BLaER1 treated with 17β-estradiol and CSF1 and Interleukin-3, amounts not matched to agents 10 nM and 100 nM (cell line): ENCODE measurements at regions not wholly inside any gene's neighbourhood (a gene's known extent, or its start where the extent isn't known, plus 50 kb on each side); places are given as distances from the start of the nearest gene placed in this dataset.

ENCODE experiments used
- H3K27ac ChIP-seq, 11 experiments: shearing (Covaris generic); formaldehyde crosslinking; 2 replicates each; pipeline ENCODE4 v1.8.1; 2022
- H3K27me3 ChIP-seq, 11 experiments: shearing (Covaris generic); formaldehyde crosslinking; 2 replicates each; pipeline ENCODE4 v1.8.1; 2022
- H3K36me3 ChIP-seq, 11 experiments: shearing (Covaris generic); formaldehyde crosslinking; 2 replicates each; pipeline ENCODE4 v1.8.1; 2022
- H3K4me1 ChIP-seq, 10 experiments: shearing (Covaris generic); formaldehyde crosslinking; 2 replicates each; pipeline ENCODE4 v1.8.1; 2022
- H3K4me2 ChIP-seq, 11 experiments: shearing (Covaris generic); formaldehyde crosslinking; 2 replicates each; pipeline ENCODE4 v1.8.1; 2022
- H3K4me3 ChIP-seq, 10 experiments: shearing (Covaris generic); formaldehyde crosslinking; 2 replicates each; pipeline ENCODE4 v1.8.1; 2022
- H3K9ac ChIP-seq, 11 experiments: shearing (Covaris generic); formaldehyde crosslinking; 2 replicates each; pipeline ENCODE4 v1.8.1; 2022
- H3K9me3 ChIP-seq, 11 experiments: shearing (Covaris generic); formaldehyde crosslinking; replicated peaks in 1 of 11; 2 replicates each; pipeline ENCODE4 v1.8.1; 2022
- H4K20me1 ChIP-seq, 11 experiments: shearing (Covaris generic); formaldehyde crosslinking; 2 replicates each; pipeline ENCODE4 v1.8.1; 2022
- Cebpa-rat ChIP-seq, 11 experiments: shearing (Covaris generic); IDR thresholded peaks; 2 replicates each; pipeline ENCODE4 v1.8.1; 2022

DNA sequence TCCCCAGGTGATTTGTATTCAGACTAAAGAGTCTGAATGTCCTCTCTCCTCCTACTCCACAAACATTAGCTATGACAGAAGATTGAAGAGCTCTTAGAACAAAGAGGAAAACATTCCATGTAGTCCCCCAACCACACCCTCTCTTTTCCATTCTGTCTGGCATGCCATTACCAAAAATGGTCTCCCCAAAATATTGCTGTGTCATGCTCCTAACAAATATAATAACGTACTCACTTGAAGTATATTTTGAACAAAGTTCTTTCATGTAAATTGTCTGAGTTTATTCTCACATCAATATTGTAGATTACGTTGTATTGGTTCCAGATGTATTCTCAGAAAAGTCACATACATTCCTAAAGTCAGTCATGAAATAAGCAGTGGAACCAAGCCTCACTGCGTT lies 467.3 kb upstream of the IRAK1BP1 start:
- no peaks in the 10 kb centered on the region for H3K27me3 ChIP-seq
- H3K36me3 ChIP-seq = no peaks in the 10 kb centered on the region
- no peaks in the 10 kb centered on the region for H4K20me1 ChIP-seq
- no peak overlapping the region for H3K4me3 ChIP-seq
- H3K4me1 ChIP-seq = no peaks in the 10 kb centered on the region
- H3K9me3 ChIP-seq = no peaks in the 10 kb centered on the region
- H3K4me2 ChIP-seq = no peak overlapping the region
- no peak for TF ChIP-seq Cebpa-rat (IDR thresholded peaks at IDR 0.05)
- no peak overlapping the region for H3K27ac ChIP-seq
- no peak overlapping the region for H3K9ac ChIP-seq

DNA sequence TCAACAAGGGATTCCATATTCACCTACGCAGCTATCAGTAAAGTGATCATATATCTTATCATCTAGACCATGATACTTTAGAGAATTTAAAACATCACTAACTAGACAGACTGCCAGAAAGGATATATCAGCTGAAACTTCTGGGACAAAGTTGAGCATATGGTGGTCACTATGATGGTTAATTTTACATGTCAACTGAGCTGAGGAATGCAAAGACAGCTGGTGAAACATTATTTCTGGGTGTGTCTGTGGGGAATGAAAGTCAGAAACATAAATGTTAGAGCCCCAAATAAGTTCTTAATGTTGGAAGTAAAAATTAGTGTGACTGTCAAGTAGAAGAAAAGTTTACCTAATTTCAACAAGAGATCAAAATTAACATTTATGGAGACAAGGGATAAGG lies 440.0 kb upstream of the IRAK1BP1 start:
- no peak overlapping the region for H3K27ac ChIP-seq
- H3K36me3 ChIP-seq = no peaks in the 10 kb centered on the region
- no peak overlapping the region for H3K4me3 ChIP-seq
- TF ChIP-seq Cebpa-rat (IDR thresholded peaks at IDR 0.05) = no peak
- H4K20me1 ChIP-seq = no peaks in the 10 kb centered on the region
- H3K4me1 ChIP-seq = no peaks in the 10 kb centered on the region
- peaks cover 0 to 10% (median 0%) of the 10 kb centered on the region in 11 experiments; a peak in 4 of 22 replicates for H3K9me3 ChIP-seq
- H3K4me2 ChIP-seq = no peak overlapping the region
- no peaks in the 10 kb centered on the region for H3K27me3 ChIP-seq
- H3K9ac ChIP-seq = no peak overlapping the region

DNA sequence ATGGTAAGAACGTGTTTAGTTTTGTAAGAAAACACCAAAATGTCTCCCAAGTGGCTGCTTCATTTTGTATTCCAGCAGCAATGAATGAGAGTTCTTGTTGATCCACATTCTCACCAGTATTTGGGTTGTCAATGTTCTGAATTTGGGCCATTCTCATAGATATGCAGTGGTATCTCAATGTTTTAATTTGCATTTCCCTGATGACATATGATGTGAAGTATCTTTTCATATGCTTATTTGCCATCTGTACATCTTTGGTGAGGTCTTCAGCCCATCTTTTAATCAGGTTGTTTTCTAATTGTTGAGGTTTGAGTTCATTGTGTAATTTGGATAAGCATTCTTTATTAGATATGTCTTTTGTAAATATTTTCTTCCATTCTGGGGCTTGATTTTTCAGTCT lies 436.8 kb upstream of the IRAK1BP1 start:
- H3K4me3 ChIP-seq = no peak overlapping the region
- H3K9ac ChIP-seq = no peak overlapping the region
- no peaks in the 10 kb centered on the region for H3K27me3 ChIP-seq
- no peaks in the 10 kb centered on the region for H3K4me1 ChIP-seq
- no peaks in the 10 kb centered on the region for H3K36me3 ChIP-seq
- TF ChIP-seq Cebpa-rat (IDR thresholded peaks at IDR 0.05) = no peak
- no peak overlapping the region for H3K4me2 ChIP-seq
- H3K9me3 ChIP-seq = no peaks in the 10 kb centered on the region
- no peaks in the 10 kb centered on the region for H4K20me1 ChIP-seq
- H3K27ac ChIP-seq = no peak overlapping the region

DNA sequence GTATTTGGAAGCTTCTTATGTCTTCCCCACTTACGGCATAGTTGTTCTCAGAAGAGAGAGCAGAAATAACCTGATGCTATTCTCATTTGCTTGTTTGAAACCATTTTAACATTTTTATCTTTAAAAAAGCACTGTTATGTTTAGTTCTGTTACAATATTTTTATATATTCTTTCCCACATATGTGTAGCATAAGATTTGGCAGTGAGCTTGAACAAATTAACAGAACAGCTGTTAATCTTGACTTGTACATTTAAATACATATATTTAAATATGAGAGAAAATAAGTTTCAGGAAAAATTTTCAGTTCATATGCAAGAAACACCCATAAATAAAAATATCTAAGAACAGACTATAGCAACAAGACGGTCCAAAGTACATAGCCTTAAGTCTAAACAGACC lies 431.7 kb upstream of the IRAK1BP1 start:
- no peaks in the 10 kb centered on the region for H3K4me1 ChIP-seq
- no peak overlapping the region for H3K27ac ChIP-seq
- no peak overlapping the region for H3K4me3 ChIP-seq
- H3K36me3 ChIP-seq = no peaks in the 10 kb centered on the region
- no peaks in the 10 kb centered on the region for H3K9me3 ChIP-seq
- H3K4me2 ChIP-seq = no peak overlapping the region
- no peak for TF ChIP-seq Cebpa-rat (IDR thresholded peaks at IDR 0.05)
- no peak overlapping the region for H3K9ac ChIP-seq
- H4K20me1 ChIP-seq = no peaks in the 10 kb centered on the region
- no peaks in the 10 kb centered on the region for H3K27me3 ChIP-seq

DNA sequence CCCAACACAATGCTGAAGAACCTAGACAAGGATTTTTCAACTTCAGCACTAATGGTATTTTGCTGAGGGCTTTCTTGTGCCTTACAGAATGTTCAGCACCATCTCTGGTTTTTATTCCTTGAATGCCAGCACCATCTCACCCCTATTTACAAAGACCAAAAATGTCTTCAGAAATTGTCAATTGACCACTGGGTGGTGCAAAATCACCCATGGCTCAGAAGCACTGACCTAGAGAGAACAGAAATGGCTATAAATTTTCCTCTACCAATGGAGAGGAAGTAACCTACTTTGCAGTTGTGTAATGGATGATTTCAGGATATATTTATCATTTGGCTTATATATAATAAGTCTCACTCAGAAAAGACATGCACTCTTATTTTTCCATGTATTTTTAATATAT lies 431.0 kb upstream of the IRAK1BP1 start:
- Histone ChIP-seq H3K4me1 (no peaks in the 10 kb centered on the region), H3K36me3 (no peaks in the 10 kb centered on the region), H3K4me2 (no peak overlapping the region), H3K4me3 (no peak overlapping the region), H3K27me3 (no peaks in the 10 kb centered on the region), H3K9me3 (no peaks in the 10 kb centered on the region), H3K9ac (no peak overlapping the region), H4K20me1 (no peaks in the 10 kb centered on the region), H3K27ac (no peak overlapping the region)
- no peak for TF ChIP-seq Cebpa-rat (IDR thresholded peaks at IDR 0.05)

DNA sequence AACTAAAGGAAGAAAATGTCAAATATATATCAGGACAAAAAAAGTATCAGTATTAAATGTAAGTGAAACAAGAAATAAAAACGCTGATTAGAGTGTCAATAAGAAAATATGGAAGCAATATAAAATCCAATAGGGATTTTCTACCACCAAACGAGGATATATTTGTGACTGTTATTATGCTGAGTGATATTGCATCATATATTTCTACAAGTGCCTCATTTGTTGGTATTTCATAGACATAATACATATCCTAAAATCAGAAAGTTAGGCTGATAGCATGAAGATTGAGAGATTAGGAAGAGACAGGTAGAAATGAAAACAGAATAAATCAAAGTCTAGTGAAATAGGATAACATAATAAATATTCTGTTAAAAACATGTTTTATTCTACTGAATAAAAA lies 429.2 kb upstream of the IRAK1BP1 start:
- Histone ChIP-seq H4K20me1 (no peaks in the 10 kb centered on the region), H3K27me3 (no peaks in the 10 kb centered on the region), H3K27ac (no peak overlapping the region), H3K9me3 (no peaks in the 10 kb centered on the region), H3K9ac (no peak overlapping the region), H3K4me1 (no peaks in the 10 kb centered on the region), H3K4me2 (no peak overlapping the region), H3K36me3 (no peaks in the 10 kb centered on the region), H3K4me3 (no peak overlapping the region)
- no peak for TF ChIP-seq Cebpa-rat (IDR thresholded peaks at IDR 0.05)

DNA sequence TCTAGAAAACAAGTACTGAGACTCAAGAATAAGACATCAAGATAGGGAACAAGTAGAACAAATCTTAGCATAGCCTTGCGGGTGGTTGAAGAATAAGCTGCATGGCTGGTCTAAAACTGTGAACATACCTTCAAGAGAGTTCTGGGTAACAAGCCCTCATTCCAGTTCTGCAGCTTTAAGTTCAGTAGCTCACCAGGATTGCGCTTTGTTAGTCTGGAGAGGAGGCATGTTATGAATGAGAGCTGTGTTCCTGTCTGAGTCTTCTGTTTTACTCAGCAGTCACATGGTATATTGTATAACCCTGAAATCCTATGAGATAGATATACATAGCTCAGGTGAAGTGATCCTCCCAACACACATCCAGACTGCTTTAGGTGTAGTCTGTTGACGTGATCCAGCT lies 406.6 kb upstream of the IRAK1BP1 start:
- no peaks in the 10 kb centered on the region for H3K36me3 ChIP-seq
- H3K4me2 ChIP-seq = no peak overlapping the region
- H3K4me1 ChIP-seq = no peaks in the 10 kb centered on the region
- no peak overlapping the region for H3K27ac ChIP-seq
- no peaks in the 10 kb centered on the region for H4K20me1 ChIP-seq
- H3K4me3 ChIP-seq = no peak overlapping the region
- H3K9me3 ChIP-seq = 0 out of 22 replicates have a peak, but pooled peaks cover 0 to 4% (median 0%) of the 10 kb centered on the region in 11 experiments
- no peak overlapping the region for H3K9ac ChIP-seq
- no peak for TF ChIP-seq Cebpa-rat (IDR thresholded peaks at IDR 0.05)
- no peaks in the 10 kb centered on the region for H3K27me3 ChIP-seq

DNA sequence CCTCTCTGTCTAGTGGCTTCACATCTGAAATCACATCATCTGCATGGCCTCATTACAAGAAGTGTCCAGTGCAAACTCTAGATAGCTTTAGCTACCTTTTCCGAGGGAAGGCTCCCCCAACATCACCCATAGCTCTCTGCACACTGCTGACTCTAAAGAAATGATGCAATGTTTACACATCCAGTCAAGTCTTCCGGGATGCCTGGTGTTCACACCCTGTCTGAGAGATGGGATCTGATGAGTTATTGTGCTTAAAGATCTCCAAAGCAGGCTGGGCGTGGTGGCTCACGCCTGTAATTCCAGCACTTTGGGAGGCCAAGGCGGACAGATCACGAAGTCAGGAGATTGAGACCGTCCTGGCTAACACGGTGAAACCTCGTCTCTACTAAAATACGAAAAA lies 404.6 kb upstream of the IRAK1BP1 start:
- no peaks in the 10 kb centered on the region for H3K4me1 ChIP-seq
- H3K4me2 ChIP-seq = no peak overlapping the region
- no peak overlapping the region for H3K9ac ChIP-seq
- H3K27ac ChIP-seq = no peak overlapping the region
- H3K27me3 ChIP-seq = no peaks in the 10 kb centered on the region
- no peaks in the 10 kb centered on the region for H3K36me3 ChIP-seq
- no peak for TF ChIP-seq Cebpa-rat (IDR thresholded peaks at IDR 0.05)
- H3K4me3 ChIP-seq = no peak overlapping the region
- peaks cover 0 to 6% (median 0%) of the 10 kb centered on the region in 11 experiments; a peak in 1 of 22 replicates for H3K9me3 ChIP-seq
- no peaks in the 10 kb centered on the region for H4K20me1 ChIP-seq

DNA sequence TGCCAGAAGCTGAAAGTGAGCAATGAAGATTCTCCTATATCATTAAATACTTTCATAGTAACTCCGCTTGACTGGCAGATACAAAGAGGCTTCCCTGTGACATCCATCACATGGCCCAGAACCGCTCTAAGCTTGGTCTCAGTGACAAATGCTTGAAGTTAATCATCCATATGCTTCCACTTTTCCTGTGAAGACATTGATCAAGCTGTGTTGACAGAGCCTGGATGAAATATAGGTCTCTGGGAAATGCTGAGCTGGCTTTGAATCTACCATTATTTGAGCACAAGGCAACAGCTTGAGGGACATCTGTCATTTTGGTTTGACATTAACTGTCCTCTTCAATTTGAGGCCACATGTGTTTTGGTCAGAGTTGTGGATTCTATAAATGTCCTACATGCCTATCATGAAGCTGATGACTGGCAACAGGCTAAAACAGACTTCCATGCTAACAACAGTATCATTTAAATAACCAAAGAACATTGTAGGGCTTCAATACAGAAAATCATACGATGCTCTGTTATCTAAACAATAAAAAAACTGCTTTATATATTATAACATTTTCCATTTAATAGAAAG lies 402.2 kb upstream of the IRAK1BP1 start:
- Histone ChIP-seq H3K27me3 (no peaks in the 10 kb centered on the region), H4K20me1 (no peaks in the 10 kb centered on the region), H3K27ac (no peak overlapping the region), H3K4me3 (no peak overlapping the region), H3K4me2 (no peak overlapping the region), H3K4me1 (no peaks in the 10 kb centered on the region), H3K36me3 (no peaks in the 10 kb centered on the region), H3K9me3 (peaks cover 0 to 6% (median 0%) of the 10 kb centered on the region in 11 experiments; a peak in 1 of 22 replicates), H3K9ac (no peak overlapping the region)
- no peak for TF ChIP-seq Cebpa-rat (IDR thresholded peaks at IDR 0.05)

DNA sequence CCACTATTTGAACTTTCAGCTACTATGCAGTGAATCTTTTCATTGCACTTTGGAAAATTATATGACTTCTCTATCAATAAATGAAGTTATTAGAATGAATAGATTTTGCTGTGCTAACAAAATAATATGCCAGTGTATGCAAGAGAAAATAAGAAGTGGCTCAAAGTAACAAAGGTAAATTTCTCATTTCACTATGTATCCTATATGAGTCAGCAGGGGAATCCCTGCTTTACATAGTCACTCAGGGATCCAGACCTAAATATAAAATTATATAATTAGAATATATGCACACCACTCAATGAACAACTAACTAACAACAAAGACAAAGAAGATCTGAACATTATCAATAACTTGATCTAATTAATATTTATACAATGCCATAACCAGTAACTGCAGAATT lies 390.8 kb upstream of the IRAK1BP1 start:
- no peak overlapping the region for H3K9ac ChIP-seq
- no peaks in the 10 kb centered on the region for H3K36me3 ChIP-seq
- no peak overlapping the region for H3K4me2 ChIP-seq
- H3K27ac ChIP-seq = no peak overlapping the region
- H3K4me1 ChIP-seq = no peaks in the 10 kb centered on the region
- H4K20me1 ChIP-seq = no peaks in the 10 kb centered on the region
- no peaks in the 10 kb centered on the region for H3K27me3 ChIP-seq
- H3K4me3 ChIP-seq = no peak overlapping the region
- TF ChIP-seq Cebpa-rat (IDR thresholded peaks at IDR 0.05) = no peak
- H3K9me3 ChIP-seq = no peaks in the 10 kb centered on the region
